GM21737 (cell line): ENCODE measurements at regions not wholly inside any gene's neighbourhood (a gene's known extent, or its start where the extent isn't known, plus 50 kb on each side); places are given as distances from the start of the nearest gene placed in this dataset.
A peak's percentile ranks its signal among the peaks of the same experiment; 100 is the strongest.
"Not testable (repeated sequence)": the region's sequence is repeated elsewhere in the genome, so short reads cannot be mapped to it uniquely, and the experiment has no call there.

Experiments used
- ATAC-seq: cut with Tn5 transposase; IDR thresholded peaks from one replicate; pipeline ENCODE4 v1.9.1; 2021; ENCODE audit warnings: mild to moderate bottlenecking, moderate library complexity; ENCODE audit not compliant: unreplicated experiment

- ATAC-seq, result no peak
Observed at GRCh38 chr11:21625982-21626381, 566.9 kb upstream of the ANO5 start.

GRCh38 chr11:21628641-21629040 lies 564.2 kb upstream of the ANO5 start:
- no peak for ATAC-seq

GRCh38 chr11:21630934-21631478 lies 561.9 kb upstream of the ANO5 start:
- ATAC-seq, result peak; percentile 45

GRCh38 chr11:21631991-21632390 lies 560.9 kb upstream of the ANO5 start:
- ATAC-seq, result no peak

- ATAC-seq, result no peak
Observed at GRCh38 chr11:21634491-21634890, 558.4 kb upstream of the ANO5 start.

- ATAC-seq, result no peak
Observed at GRCh38 chr11:21634956-21635355, 557.9 kb upstream of the ANO5 start.

- ATAC-seq, result no peak
Observed at GRCh38 chr11:21635394-21636145, 557.3 kb upstream of the ANO5 start.

GRCh38 chr11:21636561-21636960 lies 556.3 kb upstream of the ANO5 start:
- ATAC-seq, result no peak

- ATAC-seq, result no peak
Observed at GRCh38 chr11:21640491-21640890, 552.4 kb upstream of the ANO5 start.

GRCh38 chr11:21641869-21642268 lies 551.0 kb upstream of the ANO5 start:
- no peak for ATAC-seq

- ATAC-seq, result no peak
Observed at GRCh38 chr11:21646351-21646750, 546.5 kb upstream of the ANO5 start.

- ATAC-seq, result no peak
Observed at GRCh38 chr11:21650961-21651360, 541.9 kb upstream of the ANO5 start.

GRCh38 chr11:21653951-21654421 lies 538.9 kb upstream of the ANO5 start:
- ATAC-seq, result no peak

GRCh38 chr11:21656065-21656464 lies 536.8 kb upstream of the ANO5 start:
- no peak for ATAC-seq

GRCh38 chr11:21658654-21659193 lies 534.2 kb upstream of the ANO5 start:
- ATAC-seq, result no peak

- not testable (repeated sequence) for ATAC-seq
Observed at GRCh38 chr11:21659377-21659776, 533.5 kb upstream of the ANO5 start.

- ATAC-seq, result no peak
Observed at GRCh38 chr11:21659961-21660360, 532.9 kb upstream of the ANO5 start.

- ATAC-seq, result no peak
Observed at GRCh38 chr11:21675049-21675616, 517.8 kb upstream of the ANO5 start.

- ATAC-seq, result no peak
Observed at GRCh38 chr11:21687643-21688042, 505.2 kb upstream of the ANO5 start.

- ATAC-seq, result no peak
Observed at GRCh38 chr11:21704539-21704938, 488.3 kb upstream of the ANO5 start.

- no peak for ATAC-seq
Observed at GRCh38 chr11:21707116-21707739, 485.7 kb upstream of the ANO5 start.

- no peak for ATAC-seq
Observed at GRCh38 chr11:21710809-21711208, 482.1 kb upstream of the ANO5 start.
